ENCODE measurements at regions not wholly inside any gene's neighbourhood (a gene's known extent, or its start where the extent isn't known, plus 50 kb on each side); places are given as distances from the start of the nearest gene placed in this dataset.
"Not testable (repeated sequence)": the region's sequence is repeated elsewhere in the genome, so short reads cannot be mapped to it uniquely, and the experiment has no call there.

DNA sequence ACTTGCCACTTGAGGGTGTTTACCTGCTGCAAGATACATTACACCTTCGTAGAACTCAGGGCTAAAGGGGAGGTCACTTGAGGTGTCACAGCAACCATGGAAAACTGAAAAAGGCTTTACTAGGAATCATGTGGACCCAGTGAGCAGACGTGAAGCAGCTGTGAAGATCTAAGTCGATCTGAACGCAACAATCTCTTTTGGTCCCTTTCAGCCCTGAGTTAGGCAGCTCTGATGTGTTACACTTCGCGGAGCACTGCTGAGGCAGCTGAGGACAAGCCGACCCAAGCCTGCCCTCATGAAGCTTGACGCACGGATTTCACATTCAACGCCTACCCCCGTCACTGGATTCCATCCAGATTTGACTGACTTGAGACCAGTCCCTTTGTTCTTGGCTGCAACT is 75.8 kb upstream of the NPAS2 start:
- DNase-seq, result no peak

DNA sequence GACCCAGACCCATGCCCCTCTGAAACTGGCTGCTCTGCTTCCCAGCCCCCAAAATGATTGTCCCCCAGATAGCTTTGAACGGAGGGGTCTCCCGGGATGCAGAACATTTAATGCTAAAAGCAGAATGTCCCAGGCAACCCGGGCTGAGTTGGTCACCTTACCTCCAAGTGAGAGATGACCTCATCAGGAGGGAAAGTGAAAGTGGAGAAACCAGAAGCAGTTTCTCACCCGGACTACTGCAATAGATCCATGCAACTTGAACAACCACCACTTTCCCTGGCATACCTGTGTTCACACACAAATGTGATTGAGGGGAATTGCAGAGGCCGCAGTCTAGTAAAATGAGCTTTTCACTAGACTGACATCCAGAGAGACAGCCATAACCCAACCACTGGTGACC is 75.3 kb upstream of the NPAS2 start:
- DNase-seq, result peak; percentile 46

DNA sequence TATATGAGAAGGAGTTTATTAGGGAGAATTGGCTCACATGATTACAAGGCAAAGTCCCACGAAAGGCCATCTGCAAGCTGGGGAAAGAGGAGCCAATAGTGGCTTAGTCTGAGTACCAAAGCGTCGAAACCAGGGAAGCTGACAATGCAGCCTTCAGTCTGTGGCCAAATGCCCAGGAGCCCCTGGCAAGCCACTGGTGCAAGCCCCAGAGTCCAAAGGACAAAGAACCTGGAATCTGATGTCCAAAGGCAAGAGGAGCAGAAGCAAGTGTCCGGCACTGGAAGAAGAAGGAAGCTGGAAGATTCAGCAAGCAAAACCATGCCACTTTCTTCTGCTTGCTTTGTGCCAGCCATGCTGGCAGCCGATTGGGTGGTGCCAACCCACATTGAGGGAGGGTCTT is 74.3 kb upstream of the NPAS2 start:
- no peak for DNase-seq

DNA sequence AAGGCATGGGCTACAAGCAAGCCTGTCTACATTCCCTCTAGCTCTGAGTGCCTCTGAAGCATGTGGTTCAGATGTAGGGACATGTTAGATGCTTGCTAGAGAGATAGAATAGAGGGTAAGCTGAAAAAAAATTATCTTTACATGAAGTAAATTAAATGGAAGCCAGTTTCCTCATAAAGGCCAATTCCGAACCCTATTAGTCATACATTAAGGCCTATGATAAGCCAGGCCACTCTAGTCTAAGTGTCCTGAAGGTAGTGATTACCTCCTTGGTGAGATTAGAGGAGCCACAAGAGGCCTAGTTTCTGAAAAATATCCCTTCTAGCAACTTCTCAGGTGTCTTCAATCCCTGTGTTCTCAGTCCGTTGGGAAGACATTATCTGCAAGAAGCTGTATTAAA is 72.4 kb upstream of the NPAS2 start:
- peak; percentile 52 for DNase-seq

DNA sequence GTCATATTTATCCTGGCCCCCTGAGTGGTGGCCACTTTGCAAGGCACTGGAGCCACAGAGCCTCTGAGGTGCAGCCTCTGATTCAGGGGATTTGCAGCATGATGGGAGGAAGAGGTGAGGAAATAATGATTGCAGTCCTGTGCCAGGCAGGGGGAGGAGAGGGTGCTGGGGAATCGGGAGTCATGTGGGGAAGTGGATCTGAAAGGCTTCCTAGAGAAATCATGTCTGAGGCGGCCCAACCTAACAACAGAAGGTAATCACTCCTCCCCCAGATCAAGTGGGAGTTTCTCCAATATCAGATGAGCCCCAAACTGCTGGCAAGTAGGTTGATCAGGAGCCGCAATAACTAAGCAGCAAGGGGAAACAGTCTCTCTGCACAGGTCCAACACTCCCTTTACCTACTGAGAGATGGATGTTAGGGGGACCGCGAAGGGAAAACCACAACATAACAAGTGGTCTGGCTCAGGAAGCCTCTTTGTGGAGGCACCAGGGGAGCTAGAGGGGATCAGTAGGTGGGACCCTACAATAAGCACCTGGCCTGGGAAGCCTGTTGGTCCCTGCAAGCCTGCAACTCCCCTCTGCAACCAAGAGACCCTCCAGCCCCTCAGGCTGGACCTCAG is 71.8 kb upstream of the NPAS2 start:
- no peak for DNase-seq

DNA sequence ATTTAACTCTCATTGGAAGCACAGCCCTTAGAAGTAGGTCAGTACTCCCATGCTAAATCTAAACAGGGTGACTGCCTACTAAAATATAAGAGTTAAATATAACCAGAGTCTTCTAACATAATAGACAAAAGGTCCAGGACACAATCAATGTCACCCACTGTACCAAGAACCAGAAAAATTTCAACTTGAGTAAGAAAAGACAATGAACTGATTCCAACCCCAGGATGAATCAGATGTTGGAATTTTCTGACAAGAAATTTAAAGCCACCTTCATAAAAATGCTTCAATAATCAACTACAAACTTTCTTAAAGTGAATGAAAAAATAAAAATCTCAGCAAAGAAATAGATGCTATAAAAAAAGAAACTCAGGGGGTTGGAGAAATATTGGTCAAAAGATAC is 71.3 kb upstream of the NPAS2 start:
- no peak for DNase-seq

DNA sequence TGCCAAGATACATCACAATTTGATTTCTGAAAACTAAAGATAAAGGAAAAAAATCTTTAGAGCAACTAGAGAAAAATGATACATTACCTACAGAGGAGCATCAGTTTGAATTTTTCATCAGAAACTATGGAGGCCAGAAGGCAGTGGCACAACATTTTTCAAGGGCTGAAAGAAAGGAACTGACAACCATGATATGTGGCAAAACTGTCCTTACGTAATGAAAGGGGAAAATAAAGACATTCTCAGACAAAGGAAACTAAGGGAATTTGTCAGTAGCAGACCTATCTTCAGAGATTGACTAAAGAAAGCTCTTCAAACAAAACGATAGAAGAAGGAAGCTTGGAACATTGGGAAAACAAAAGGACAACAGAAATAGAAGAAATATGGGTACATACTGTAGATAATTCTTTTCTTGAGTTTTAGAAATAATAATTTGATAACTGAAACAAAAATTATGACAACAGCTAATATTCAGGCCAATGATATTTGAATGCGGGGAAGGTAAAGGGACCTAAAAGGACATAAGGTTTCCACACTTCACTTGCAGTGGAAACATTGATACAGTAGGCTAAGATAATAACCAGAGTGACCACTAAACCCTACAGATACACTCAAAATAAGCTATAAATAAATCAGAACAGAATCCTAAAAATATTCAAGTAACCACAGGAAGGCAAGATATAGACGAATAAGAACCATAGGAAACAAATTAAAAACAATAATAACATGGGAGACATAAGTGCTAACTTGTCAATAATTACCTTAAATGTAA is 70.0 kb upstream of the NPAS2 start:
- DNase-seq, result no peak

DNA sequence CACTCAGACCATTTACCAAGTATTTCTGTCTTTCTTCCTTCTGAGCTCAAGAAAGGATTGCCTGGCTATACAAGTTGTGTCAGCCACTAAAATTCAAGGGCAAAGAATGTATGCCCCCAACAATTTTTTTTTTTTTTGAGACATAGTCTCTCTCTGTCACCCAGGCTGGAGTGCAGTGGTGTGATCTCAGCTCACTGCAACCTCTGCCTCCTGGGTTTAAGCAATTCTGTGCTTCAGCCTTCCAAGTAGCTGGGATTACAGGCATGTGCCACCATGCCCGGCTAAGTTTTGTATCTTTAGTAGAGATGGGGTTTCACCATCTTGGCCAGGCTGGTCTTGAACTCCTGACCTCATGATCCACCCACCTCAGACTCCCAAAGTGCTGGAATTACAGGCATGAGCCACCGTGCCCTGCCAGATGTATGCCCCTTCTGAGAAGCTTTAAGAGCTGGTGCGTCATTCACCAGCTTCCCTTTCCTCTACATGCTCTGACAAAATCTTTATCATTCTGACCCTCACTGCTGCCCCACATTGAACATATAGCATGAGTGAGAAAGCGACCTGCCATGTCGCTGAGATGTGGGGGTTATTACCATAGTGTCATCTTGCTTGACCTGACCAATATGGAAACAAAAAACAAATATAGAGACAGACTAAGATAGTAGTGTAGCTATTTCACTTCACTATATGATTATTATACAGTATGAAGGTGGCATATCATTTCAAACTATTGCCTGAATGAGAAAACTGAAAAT is 67.9 kb upstream of the NPAS2 start:
- not testable (repeated sequence) for DNase-seq

DNA sequence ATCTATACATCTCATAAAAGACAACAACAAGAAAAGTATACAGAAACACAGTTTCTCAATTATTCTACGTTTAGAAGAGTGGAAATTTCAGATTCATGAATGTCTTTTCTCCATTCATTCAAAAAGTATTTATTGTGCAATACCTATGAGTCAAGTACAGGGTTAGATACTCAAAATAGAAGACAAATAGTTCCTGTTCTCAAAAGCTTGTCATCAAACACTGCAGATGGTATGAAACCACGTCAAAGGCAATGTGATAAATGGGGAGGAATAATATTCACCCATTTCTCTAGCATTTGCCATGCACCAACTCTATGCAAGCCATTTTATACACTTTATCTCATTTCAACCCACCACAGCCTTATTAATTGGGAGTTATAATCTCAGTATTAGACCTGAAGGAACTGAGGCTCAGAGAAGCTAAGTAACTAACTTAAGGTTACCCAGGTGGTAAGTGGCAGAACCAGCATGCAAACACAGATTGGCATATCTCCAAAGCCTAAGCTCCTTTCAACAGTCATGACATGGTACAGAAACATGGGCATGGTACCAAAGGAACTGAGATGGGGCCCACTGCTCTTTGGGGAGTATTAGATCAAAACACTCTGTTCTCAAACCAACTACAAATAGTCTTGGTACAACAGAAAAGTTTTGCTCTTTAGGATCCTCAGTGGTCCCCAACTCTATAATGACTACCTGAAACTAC is 67.2 kb upstream of the NPAS2 start:
- DNase-seq, result peak; percentile 92

DNA sequence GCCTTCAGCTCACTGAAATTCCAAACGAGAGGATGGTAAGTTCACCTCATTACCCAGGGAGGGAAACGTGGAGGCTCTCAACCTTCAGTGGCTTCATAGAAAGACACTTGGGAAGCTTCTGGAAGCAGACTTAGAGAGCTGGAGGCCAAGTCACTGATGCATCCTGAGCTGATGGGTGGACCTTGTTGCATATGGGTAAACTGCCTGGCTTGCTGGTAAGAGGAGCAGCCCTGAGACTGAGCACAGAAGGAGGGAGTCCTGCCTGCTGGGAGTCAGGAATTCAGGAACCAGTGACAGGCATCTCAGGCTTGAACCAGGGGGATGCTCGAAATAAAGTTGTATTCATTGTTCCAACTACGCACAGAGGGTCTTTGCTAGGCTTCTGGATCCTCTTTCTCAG is 66.5 kb upstream of the NPAS2 start:
- DNase-seq, result no peak

DNA sequence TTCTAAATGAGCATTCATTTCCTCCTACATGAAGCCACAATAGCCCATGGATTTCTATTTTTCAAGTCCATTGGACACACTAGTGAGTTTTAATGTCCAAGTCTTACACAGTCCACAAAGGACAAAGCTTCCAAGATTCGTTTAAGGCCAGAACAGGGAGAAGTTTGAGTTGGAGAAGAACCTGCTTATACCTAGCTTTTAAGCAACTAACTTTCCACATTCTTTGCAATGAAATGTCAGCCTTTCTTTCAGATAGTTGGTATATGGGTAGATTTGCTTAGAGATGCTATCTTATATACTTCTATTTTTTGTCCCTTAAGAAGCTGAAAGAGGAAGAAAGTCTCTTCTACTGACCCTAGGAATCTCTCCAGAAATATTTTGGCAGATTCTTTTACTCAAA is 66.1 kb upstream of the NPAS2 start:
- no peak for DNase-seq

DNA sequence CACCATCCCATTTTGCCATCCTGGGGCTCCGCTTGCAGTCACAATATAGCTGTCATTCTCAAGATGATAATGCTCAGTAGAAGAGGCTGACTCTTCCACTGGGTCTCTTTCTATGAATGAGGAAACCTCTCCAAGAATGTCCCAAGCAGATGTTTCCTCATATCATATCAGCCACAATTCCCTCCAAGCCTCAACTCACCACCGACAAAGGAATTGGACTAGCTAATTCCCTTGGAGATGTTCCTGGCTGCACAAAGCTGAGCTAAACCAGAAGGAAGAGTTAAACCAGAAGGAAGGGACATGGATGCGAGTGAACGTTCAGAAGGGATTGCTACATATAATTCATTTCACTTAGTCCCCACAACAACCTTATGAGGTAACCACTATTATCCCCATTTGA is 65.0 kb upstream of the NPAS2 start:
- DNase-seq, result peak; percentile 45

DNA sequence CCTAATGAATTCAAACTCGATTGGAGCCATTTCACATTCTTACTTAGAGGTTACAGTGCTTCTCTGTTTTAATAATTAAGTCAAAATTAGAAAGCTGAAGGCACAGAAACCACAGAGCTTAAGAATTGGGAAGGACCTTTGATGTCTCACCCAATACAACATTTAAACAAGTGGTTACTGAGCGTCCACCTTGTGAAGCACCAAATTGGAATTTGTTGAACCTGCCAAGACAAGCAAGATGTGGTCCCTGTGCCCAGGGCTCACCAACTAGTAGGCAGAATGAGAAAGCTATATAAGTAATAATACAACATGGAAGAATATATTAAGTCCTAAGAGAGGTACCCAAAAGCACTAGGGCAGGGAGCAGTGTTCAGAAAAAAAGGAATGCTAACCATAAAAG is 64.5 kb upstream of the NPAS2 start:
- no peak for DNase-seq

DNA sequence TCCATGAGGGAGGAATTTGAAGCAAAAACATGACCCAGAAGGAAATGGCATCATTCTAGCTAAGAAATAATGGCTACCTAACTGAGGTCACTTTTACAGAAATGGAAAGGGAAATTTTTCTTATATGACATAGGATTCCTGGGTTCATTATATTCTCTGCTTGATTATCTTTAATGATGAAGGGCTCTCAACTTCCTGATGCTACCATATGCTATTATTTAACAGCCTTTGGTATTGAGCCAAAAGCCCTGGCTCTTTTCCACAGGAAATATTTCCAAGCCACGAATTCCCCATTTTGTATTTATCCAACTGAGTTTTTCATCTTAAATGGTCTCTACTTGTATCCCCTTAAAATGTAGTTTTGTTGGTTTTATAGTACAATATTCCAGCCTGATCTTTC is 63.2 kb upstream of the NPAS2 start:
- peak; percentile 78 for DNase-seq

DNA sequence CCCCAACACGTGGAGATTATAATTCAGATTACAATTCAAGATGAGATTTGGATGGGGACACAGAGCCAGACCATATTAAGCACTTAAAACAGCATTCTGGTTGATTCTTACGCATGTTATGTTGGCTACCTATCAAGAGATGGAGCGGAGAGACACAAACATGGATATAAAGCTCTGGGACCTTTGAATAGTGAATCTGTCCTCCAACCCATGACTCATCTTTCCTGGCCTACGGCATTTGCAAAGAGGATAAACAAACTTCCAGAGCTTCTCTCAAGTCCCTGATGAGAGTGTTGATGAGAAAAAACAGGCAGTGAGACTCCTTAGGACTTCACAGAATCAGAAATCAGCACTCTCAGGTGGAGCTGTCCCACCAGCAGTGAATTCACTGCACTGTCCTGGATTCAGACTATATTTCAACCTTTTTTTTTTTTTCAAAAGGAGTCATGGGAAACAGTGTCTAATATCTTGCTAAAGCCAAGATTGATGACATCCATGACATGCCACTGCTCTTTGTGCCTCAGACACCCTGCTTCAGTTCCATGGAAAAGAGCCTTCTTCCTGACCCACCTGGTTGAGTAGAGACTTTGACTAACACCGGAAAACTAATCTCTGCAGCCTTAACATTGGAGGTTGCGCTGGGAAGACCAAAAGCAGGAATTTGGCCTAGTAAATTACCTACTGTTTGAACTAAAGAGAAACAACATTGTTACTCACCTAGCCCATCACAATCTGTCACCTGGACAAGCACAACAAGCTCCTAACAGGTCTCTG is 62.1 kb upstream of the NPAS2 start:
- peak; percentile 79 for DNase-seq

DNA sequence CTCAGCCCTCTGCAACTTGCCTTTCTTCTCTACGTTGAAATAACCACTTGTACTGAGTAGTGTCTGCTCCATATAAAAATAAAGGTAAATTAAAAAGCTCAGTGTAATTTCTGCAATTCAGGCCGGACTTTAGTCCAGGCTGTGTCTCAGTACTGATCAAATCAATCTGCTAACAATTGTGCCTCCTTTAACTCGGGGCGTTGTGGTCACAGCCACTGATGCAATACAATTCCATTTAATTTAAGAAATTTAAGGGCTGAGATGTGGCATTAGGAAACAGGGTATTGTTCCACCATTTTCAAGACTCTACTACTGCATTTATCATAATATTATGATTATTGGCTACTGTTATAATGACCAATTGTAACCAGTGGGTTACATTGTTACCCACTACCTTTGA is 60.0 kb upstream of the NPAS2 start:
- no peak for DNase-seq

DNA sequence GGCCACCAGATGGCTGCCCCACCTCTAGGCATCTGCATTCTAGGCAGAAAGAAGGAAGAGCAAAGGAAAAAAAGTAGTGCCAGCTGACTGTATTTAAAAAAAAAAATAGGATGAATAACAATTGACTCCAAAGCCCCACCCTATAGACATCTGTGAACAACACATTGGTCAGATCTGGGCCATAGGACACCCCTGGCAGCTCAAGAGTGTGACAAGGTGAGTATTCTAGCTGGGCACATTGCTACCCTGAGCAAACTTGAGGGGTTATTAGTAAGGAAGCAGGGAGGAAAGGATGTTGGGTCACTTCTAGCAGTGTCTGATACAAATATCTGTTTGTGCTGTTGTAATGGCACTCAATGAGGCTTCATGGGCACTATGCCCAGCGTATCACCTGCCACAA is 58.6 kb upstream of the NPAS2 start:
- no peak for DNase-seq

DNA sequence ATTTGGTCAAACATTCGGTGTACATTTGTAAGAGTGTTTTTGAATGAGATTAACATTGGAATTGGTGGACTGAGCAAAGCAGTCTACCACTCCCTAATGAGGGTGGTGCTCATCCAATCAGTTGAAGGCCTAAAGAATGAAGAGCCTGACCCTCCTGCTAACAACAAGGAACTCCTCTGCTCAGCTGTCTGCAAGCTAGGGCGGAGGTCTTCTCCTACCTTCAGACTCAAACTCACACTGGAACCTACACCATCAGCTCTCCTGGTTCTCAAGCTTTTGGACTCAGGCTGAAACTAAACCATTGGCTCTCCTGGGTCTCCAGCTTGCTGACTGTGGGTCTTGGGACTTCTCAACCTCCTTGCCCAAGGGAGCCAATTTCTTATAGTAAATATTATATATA is 55.5 kb upstream of the NPAS2 start:
- no peak for DNase-seq

DNA sequence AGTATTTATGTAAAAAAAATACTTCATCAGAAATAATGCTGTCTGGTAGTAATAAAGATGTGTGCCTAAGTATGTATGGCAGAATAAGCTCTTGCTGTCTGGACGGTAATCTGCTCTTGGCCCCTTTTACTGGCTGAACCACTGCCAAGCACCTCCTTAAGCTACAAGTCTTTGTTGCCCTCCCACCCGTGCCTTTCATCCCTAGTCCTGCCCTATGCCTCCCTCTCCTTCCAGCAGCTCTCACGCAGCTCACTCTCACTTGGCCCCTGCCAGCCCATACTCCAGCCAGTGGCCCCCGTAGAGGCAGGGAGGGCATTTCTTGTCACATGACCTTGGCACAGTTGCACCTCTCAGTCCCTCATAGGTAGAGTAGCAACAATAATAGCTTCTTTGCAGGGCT is 54.5 kb upstream of the NPAS2 start:
- DNase-seq, result no peak

DNA sequence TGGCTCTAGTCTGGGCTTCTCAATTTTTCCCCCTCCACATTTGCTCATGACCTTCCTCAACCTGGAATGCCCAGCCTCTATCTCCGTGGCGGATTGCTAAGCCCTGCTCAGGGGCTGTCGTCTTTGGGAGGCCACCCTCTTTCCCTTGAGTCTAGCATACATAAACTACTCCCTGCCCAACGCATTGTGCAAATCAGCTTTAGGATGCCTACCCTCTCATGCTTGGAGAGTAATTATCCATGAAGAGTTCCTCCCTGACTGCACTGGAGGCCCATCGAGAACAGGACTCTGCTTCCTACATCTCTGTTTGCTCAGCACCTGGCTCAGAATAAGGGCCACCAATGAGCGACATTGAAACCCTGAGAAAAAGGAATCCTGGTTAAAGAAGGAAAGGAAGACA is 53.7 kb upstream of the NPAS2 start:
- no peak for DNase-seq

DNA sequence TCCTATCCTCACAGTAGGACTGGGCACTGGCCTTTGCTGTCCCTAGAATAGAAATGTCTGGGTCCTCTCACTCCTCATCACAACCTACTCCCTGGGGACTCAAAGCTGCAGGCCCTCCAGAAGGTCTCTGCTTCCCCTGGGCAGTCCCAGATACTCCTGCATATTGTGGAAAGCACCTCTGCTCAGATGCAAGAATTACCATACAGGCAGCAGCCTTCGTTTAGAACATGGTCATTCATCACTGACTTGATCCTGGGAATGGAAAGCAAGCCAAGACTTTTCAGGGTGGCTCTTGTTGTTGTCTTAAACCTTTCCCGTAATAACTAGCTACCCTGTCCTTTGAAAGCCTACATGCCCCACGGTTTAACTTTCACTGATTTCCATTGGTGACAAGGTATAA is 53.1 kb upstream of the NPAS2 start:
- DNase-seq, result no peak

DNA sequence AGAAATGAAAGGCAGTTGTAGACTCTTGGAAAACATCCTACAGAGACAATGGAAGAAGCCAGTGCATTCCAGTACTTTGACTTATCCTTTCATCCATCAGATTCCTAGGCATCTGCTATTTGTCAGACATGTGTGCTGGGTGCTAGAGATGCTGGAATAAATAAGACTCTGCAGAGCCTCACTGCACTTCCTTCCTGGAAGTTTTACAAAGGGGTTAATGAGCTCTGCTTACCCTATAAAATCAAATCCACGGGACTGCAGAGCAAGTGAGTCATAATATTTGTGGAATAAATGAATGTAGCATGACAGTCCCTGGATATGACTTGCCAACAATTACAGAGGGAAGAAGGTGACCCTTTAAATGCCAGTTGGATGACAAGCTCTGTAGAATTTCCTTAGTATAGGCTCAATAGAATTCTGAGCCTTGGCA is 52.7 kb upstream of the NPAS2 start:
- peak; percentile 83 for DNase-seq
